ENCODE measurements at regions not wholly inside any gene's neighbourhood (a gene's known extent, or its start where the extent isn't known, plus 50 kb on each side); places are given as distances from the start of the nearest gene placed in this dataset.

- Histone ChIP-seq H3K9ac (ENCODE audit: insufficient read length, low read depth) (no peak overlapping the region), H3K36me3 (ENCODE audit: insufficient read depth, insufficient read length, low read length) (no peaks in the 10 kb centered on the region), H3K9me3 (ENCODE audit: insufficient read depth, low read length) (peaks cover 10% of the 10 kb centered on the region), H3K4me1 (ENCODE audit: insufficient read depth, insufficient read length) (no peaks in the 10 kb centered on the region), H3K4me3 (ENCODE audit: insufficient read length, low read depth) (no peak overlapping the region), H3K27me3 (ENCODE audit: insufficient read depth, insufficient read length) (no peaks in the 10 kb centered on the region)
- no peak for DNase-seq (ENCODE audit: low read depth, low spot score)
- TF ChIP-seq SUZ12 (IDR thresholded peaks at IDR 0.05; ENCODE audit: extremely low read depth, insufficient read depth, insufficient read length), result no peak
- no peak for TF ChIP-seq YY1 (IDR thresholded peaks at IDR 0.05; ENCODE audit: insufficient read depth, insufficient read length)
Measured at GRCh38 chr3:124373524-124373923, 356.7 kb upstream of the UMPS start.

GRCh38 chr3:124374583-124374982 lies 355.7 kb upstream of the UMPS start:
- H3K27me3 ChIP-seq (ENCODE audit: insufficient read depth, insufficient read length), result no peaks in the 10 kb centered on the region

GRCh38 chr3:124381575-124382333 lies 348.5 kb upstream of the UMPS start:
- Histone ChIP-seq H3K27me3 (ENCODE audit: insufficient read depth, insufficient read length) (no peaks in the 10 kb centered on the region), H3K36me3 (ENCODE audit: insufficient read depth, insufficient read length, low read length) (no peaks in the 10 kb centered on the region), H3K4me3 (ENCODE audit: insufficient read length, low read depth) (no peak overlapping the region), H3K9ac (ENCODE audit: insufficient read length, low read depth) (no peak overlapping the region), H3K9me3 (ENCODE audit: insufficient read depth, low read length) (no peaks in the 10 kb centered on the region; the same call in 1 of the 2 replicates), H3K4me1 (ENCODE audit: insufficient read depth, insufficient read length) (no peaks in the 10 kb centered on the region)
- TF ChIP-seq ZNF274 (IDR thresholded peaks at IDR 0.05; ENCODE audit: low read depth, low read length), result no peak
- TF ChIP-seq YY1 (IDR thresholded peaks at IDR 0.05; ENCODE audit: insufficient read depth, insufficient read length), result no peak
- DNase-seq (ENCODE audit: low read depth, low spot score), result no peak

More at GRCh38 chr3:124374583-124374982, 355.7 kb upstream of the UMPS start:
- TF ChIP-seq ZNF274 (IDR thresholded peaks at IDR 0.05; ENCODE audit: low read depth, low read length), result no peak
- no peak for TF ChIP-seq YY1 (IDR thresholded peaks at IDR 0.05; ENCODE audit: insufficient read depth, insufficient read length)
- Histone ChIP-seq H3K9me3 (ENCODE audit: insufficient read depth, low read length) (peaks cover 9% of the 10 kb centered on the region), H3K4me1 (ENCODE audit: insufficient read depth, insufficient read length) (no peaks in the 10 kb centered on the region), H3K9ac (ENCODE audit: insufficient read length, low read depth) (no peak overlapping the region), H3K4me3 (ENCODE audit: insufficient read length, low read depth) (no peak overlapping the region), H3K36me3 (ENCODE audit: insufficient read depth, insufficient read length, low read length) (no peaks in the 10 kb centered on the region)
- no peak for DNase-seq (ENCODE audit: low read depth, low spot score)

GRCh38 chr3:124383051-124383450 lies 347.2 kb upstream of the UMPS start:
- Histone ChIP-seq H3K4me1 (ENCODE audit: insufficient read depth, insufficient read length) (no peaks in the 10 kb centered on the region), H3K4me3 (ENCODE audit: insufficient read length, low read depth) (no peak overlapping the region), H3K9me3 (ENCODE audit: insufficient read depth, low read length) (no peaks in the 10 kb centered on the region; the same call in 1 of the 2 replicates), H3K27me3 (ENCODE audit: insufficient read depth, insufficient read length) (no peaks in the 10 kb centered on the region), H3K9ac (ENCODE audit: insufficient read length, low read depth) (no peak overlapping the region), H3K36me3 (ENCODE audit: insufficient read depth, insufficient read length, low read length) (no peaks in the 10 kb centered on the region)
- peak; percentile 39 for DNase-seq (ENCODE audit: low read depth, low spot score)
- no peak for TF ChIP-seq YY1 (IDR thresholded peaks at IDR 0.05; ENCODE audit: insufficient read depth, insufficient read length)
- TF ChIP-seq ZNF274 (IDR thresholded peaks at IDR 0.05; ENCODE audit: low read depth, low read length), result no peak
- no peak for TF ChIP-seq SUZ12 (IDR thresholded peaks at IDR 0.05; ENCODE audit: extremely low read depth, insufficient read depth, insufficient read length)

- Histone ChIP-seq H3K9me3 (ENCODE audit: insufficient read depth, low read length) (no peaks in the 10 kb centered on the region), H3K4me1 (ENCODE audit: insufficient read depth, insufficient read length) (no peaks in the 10 kb centered on the region), H3K27me3 (ENCODE audit: insufficient read depth, insufficient read length) (no peaks in the 10 kb centered on the region), H3K9ac (ENCODE audit: insufficient read length, low read depth) (no peak overlapping the region), H3K4me3 (ENCODE audit: insufficient read length, low read depth) (no peak overlapping the region), H3K36me3 (ENCODE audit: insufficient read depth, insufficient read length, low read length) (no peaks in the 10 kb centered on the region)
- no peak for DNase-seq (ENCODE audit: low read depth, low spot score)
- no peak for TF ChIP-seq YY1 (IDR thresholded peaks at IDR 0.05; ENCODE audit: insufficient read depth, insufficient read length)
- TF ChIP-seq ZNF274 (IDR thresholded peaks at IDR 0.05; ENCODE audit: low read depth, low read length), result no peak
- TF ChIP-seq SUZ12 (IDR thresholded peaks at IDR 0.05; ENCODE audit: extremely low read depth, insufficient read depth, insufficient read length), result no peak
Measured at GRCh38 chr3:124383846-124384466, 346.3 kb upstream of the UMPS start.

GRCh38 chr3:124384527-124384926 lies 345.7 kb upstream of the UMPS start:
- Histone ChIP-seq H3K36me3 (ENCODE audit: insufficient read depth, insufficient read length, low read length) (no peaks in the 10 kb centered on the region), H3K9me3 (ENCODE audit: insufficient read depth, low read length) (no peaks in the 10 kb centered on the region), H3K4me3 (ENCODE audit: insufficient read length, low read depth) (no peak overlapping the region), H3K27me3 (ENCODE audit: insufficient read depth, insufficient read length) (no peaks in the 10 kb centered on the region), H3K4me1 (ENCODE audit: insufficient read depth, insufficient read length) (no peaks in the 10 kb centered on the region), H3K9ac (ENCODE audit: insufficient read length, low read depth) (no peak overlapping the region)
- TF ChIP-seq YY1 (IDR thresholded peaks at IDR 0.05; ENCODE audit: insufficient read depth, insufficient read length), result no peak
- no peak for DNase-seq (ENCODE audit: low read depth, low spot score)

- no peaks in the 10 kb centered on the region for H3K36me3 ChIP-seq (ENCODE audit: insufficient read depth, insufficient read length, low read length)
- TF ChIP-seq SUZ12 (IDR thresholded peaks at IDR 0.05; ENCODE audit: extremely low read depth, insufficient read depth, insufficient read length), result no peak
- TF ChIP-seq ZNF274 (IDR thresholded peaks at IDR 0.05; ENCODE audit: low read depth, low read length), result no peak
- TF ChIP-seq YY1 (IDR thresholded peaks at IDR 0.05; ENCODE audit: insufficient read depth, insufficient read length), result no peak
- DNase-seq (ENCODE audit: low read depth, low spot score), result no peak
- H3K9me3 ChIP-seq (ENCODE audit: insufficient read depth, low read length), result no peaks in the 10 kb centered on the region
- no peak overlapping the region for H3K4me3 ChIP-seq (ENCODE audit: insufficient read length, low read depth)
- no peak overlapping the region for H3K9ac ChIP-seq (ENCODE audit: insufficient read length, low read depth)
- H3K27me3 ChIP-seq (ENCODE audit: insufficient read depth, insufficient read length), result no peaks in the 10 kb centered on the region
- no peaks in the 10 kb centered on the region for H3K4me1 ChIP-seq (ENCODE audit: insufficient read depth, insufficient read length)
Measured at GRCh38 chr3:124385996-124386395, 344.3 kb upstream of the UMPS start.
